ENCODE measurements at regions not wholly inside any gene's neighbourhood (a gene's known extent, or its start where the extent isn't known, plus 50 kb on each side); places are given as distances from the start of the nearest gene placed in this dataset.

GRCh38 chr10:6345404-6345803 is 142.7 kb downstream of the PFKFB3 start:
- TF ChIP-seq CTCF (IDR thresholded peaks at IDR 0.05; ENCODE audit: borderline replicate concordance, extremely low read depth, low read length, poor library complexity, severe bottlenecking) (no peak), EZH2 (IDR thresholded peaks at IDR 0.05; ENCODE audit: borderline replicate concordance, low read depth, low read length, severe bottlenecking) (no peak)
